ENCODE measurements at regions not wholly inside any gene's neighbourhood (a gene's known extent, or its start where the extent isn't known, plus 50 kb on each side); places are given as distances from the start of the nearest gene placed in this dataset.

DNA sequence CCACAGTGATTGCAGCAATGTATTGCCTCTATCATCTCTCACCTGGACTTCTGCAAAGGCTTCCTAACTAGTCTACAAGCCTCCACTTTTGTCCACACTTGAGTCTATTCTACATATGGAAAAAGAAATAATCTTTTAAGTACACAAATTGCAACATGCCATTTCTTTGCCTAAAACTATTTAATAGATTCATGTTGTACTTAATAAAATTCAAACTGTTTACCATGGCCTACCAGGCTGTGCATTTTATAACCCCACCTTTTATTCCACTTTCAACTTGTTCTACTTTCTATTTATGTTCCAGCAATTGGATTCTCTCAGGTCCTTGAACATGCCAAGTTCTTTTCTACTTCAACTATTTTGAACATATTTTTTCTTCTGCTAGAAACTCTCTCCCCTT is 128.7 kb downstream of the GPR85 start:
- no peak for TF ChIP-seq CTCF (IDR thresholded peaks at IDR 0.05)
- TF ChIP-seq POLR2A (IDR thresholded peaks at IDR 0.05): no peak
